WTC11 (cell line): ENCODE measurements at regions not wholly inside any gene's neighbourhood (a gene's known extent, or its start where the extent isn't known, plus 50 kb on each side); places are given as distances from the start of the nearest gene placed in this dataset.
"Not testable (repeated sequence)": the region's sequence is repeated elsewhere in the genome, so short reads cannot be mapped to it uniquely, and the experiment has no call there.

ENCODE experiments used
- ATAC-seq: fragments of 200-7000 bp; cut with Tn5 transposase; 2 replicates; pipeline ENCODE4 v1.10.0; 2021; ENCODE audit warnings: mild to moderate bottlenecking, moderate library complexity
- CTCF ChIA-PET: fragments of 300-600 bp; sonication (Branson Sonifier 250); formaldehyde crosslinking; loops from one replicate; lab custom pipeline; 2021; ENCODE audit warnings: antibody characterized with exemption; lab: Charles Lee
- POLR2A ChIA-PET: fragments of 350-600 bp; sonication (Branson Sonifier 250); formaldehyde crosslinking; loops from one replicate; lab custom pipeline; 2021; ENCODE audit warnings: antibody characterized with exemption; lab: Charles Lee
- DNase-seq: peaks from one replicate; pipeline ENCODE4 v3.0.0; 2021; ENCODE audit warnings: low spot score
- H3K27ac Mint-ChIP-seq: 2 replicates; pipeline ENCODE4 v1.8.0; 2021; ENCODE audit warnings: mixed read lengths
- H3K27me3 Mint-ChIP-seq: 2 replicates; pipeline ENCODE4 v1.8.0; 2021; ENCODE audit warnings: low read depth, mild to moderate bottlenecking, moderate library complexity, mixed read lengths
- H3K36me3 Mint-ChIP-seq: 2 replicates; pipeline ENCODE4 v1.8.0; 2021; ENCODE audit warnings: mixed read lengths
- H3K4me1 Mint-ChIP-seq: 2 replicates; pipeline ENCODE4 v1.8.0; 2022; ENCODE audit warnings: mixed read lengths
- H3K4me3 Mint-ChIP-seq: 2 replicates; pipeline ENCODE4 v1.8.0; 2021; ENCODE audit warnings: mild to moderate bottlenecking, moderate library complexity, mixed read lengths
- H3K9me3 Mint-ChIP-seq: 2 replicates; pipeline ENCODE4 v1.8.0; 2021; ENCODE audit warnings: mixed read lengths
- CREB1 ChIP-seq: sonication (generic); formaldehyde crosslinking; IDR thresholded peaks from 2 replicates; pipeline ENCODE4 v1.8.0; 2023; ENCODE audit warnings: mild to moderate bottlenecking, missing genetic modification reagents
- EMX1 ChIP-seq: fragments of 250-450 bp; sonication (Bioruptor Pico); IDR thresholded peaks from 2 replicates; pipeline ENCODE4 v1.8.0; 2021; ENCODE audit warnings: mild to moderate bottlenecking
- ESRRA ChIP-seq: sonication (generic); formaldehyde crosslinking; IDR thresholded peaks from 2 replicates; pipeline ENCODE4 v1.8.1; 2022; ENCODE audit warnings: mild to moderate bottlenecking, missing genetic modification reagents, borderline replicate concordance
- FOXP1 ChIP-seq: sonication (generic); formaldehyde crosslinking; IDR thresholded peaks from 2 replicates; pipeline ENCODE4 v1.8.0; 2022; ENCODE audit warnings: missing genetic modification reagents, mild to moderate bottlenecking, moderate library complexity, borderline replicate concordance
- GRHL2 ChIP-seq: fragments of 250-450 bp; sonication (Bioruptor Pico); IDR thresholded peaks from 2 replicates; pipeline ENCODE4 v1.8.0; 2022; ENCODE audit warnings: mild to moderate bottlenecking, moderate library complexity; ENCODE audit not compliant: insufficient replicate concordance, severe bottlenecking
- HMGA2 ChIP-seq: fragments of 250-450 bp; sonication (Bioruptor Pico); IDR thresholded peaks from 2 replicates; pipeline ENCODE4 v1.4.0; 2021; ENCODE audit warnings: mild to moderate bottlenecking, moderate library complexity
- NR2C2 ChIP-seq: sonication (generic); formaldehyde crosslinking; IDR thresholded peaks from 2 replicates; pipeline ENCODE4 v1.8.0; 2022; ENCODE audit warnings: mild to moderate bottlenecking, missing genetic modification reagents
- OVOL2 ChIP-seq: fragments of 250-450 bp; sonication (Bioruptor Pico); IDR thresholded peaks from 2 replicates; pipeline ENCODE4 v1.9.0; 2021; ENCODE audit warnings: mild to moderate bottlenecking, borderline replicate concordance
- SMAD3 ChIP-seq: sonication (generic); formaldehyde crosslinking; IDR thresholded peaks from 2 replicates; pipeline ENCODE4 v1.8.0; 2022; ENCODE audit warnings: missing genetic modification reagents, mild to moderate bottlenecking, borderline replicate concordance
- TEAD4 ChIP-seq: sonication (generic); formaldehyde crosslinking; IDR thresholded peaks from 2 replicates; pipeline ENCODE4 v1.8.0; 2022; ENCODE audit warnings: mild to moderate bottlenecking, missing genetic modification reagents
- ZNF263 ChIP-seq: sonication (generic); formaldehyde crosslinking; IDR thresholded peaks from 2 replicates; pipeline ENCODE4 v1.8.1; 2022; ENCODE audit warnings: low read depth, mild to moderate bottlenecking, moderate library complexity, missing genetic modification reagents
- ZNF396 ChIP-seq: fragments of 250-450 bp; sonication (Bioruptor Pico); IDR thresholded peaks from 2 replicates; pipeline ENCODE4 v1.8.0; 2021; ENCODE audit warnings: mild to moderate bottlenecking, moderate library complexity, borderline replicate concordance
- TF ChIP-seq, protein P1 (sequence below): sonication (generic); formaldehyde crosslinking; IDR thresholded peaks from 2 replicates; pipeline ENCODE4 v1.8.1; 2022; ENCODE audit warnings: missing genetic modification reagents, borderline replicate concordance
- TF ChIP-seq, protein P2 (sequence below): sonication (generic); formaldehyde crosslinking; IDR thresholded peaks from 2 replicates; pipeline ENCODE4 v1.8.0; 2022; ENCODE audit warnings: mild to moderate bottlenecking, missing genetic modification reagents
- TF ChIP-seq, protein P3 (sequence below): sonication (generic); formaldehyde crosslinking; conservative IDR thresholded peaks from 2 replicates; pipeline ENCODE4 v1.8.1; 2023; ENCODE audit warnings: mild to moderate bottlenecking, low read depth, missing genetic modification reagents, moderate library complexity
- TF ChIP-seq, protein P4 (sequence below): sonication (generic); formaldehyde crosslinking; IDR thresholded peaks from 2 replicates; pipeline ENCODE4 v1.8.0; 2022; ENCODE audit warnings: missing genetic modification reagents
- TF ChIP-seq, protein P5 (sequence below): sonication (generic); formaldehyde crosslinking; IDR thresholded peaks from 2 replicates; pipeline ENCODE4 v1.8.1; 2023; ENCODE audit warnings: mild to moderate bottlenecking, missing genetic modification reagents, moderate library complexity
- TF ChIP-seq, protein P6 (sequence below): sonication (generic); formaldehyde crosslinking; IDR thresholded peaks from 2 replicates; pipeline ENCODE4 v1.8.1; 2023; ENCODE audit warnings: mild to moderate bottlenecking, moderate library complexity, missing genetic modification reagents
- TF ChIP-seq, protein P7 (sequence below): sonication (generic); formaldehyde crosslinking; IDR thresholded peaks from 2 replicates; pipeline ENCODE4 v1.8.1; 2022; ENCODE audit warnings: mild to moderate bottlenecking, missing genetic modification reagents, moderate library complexity, borderline replicate concordance

DNA sequence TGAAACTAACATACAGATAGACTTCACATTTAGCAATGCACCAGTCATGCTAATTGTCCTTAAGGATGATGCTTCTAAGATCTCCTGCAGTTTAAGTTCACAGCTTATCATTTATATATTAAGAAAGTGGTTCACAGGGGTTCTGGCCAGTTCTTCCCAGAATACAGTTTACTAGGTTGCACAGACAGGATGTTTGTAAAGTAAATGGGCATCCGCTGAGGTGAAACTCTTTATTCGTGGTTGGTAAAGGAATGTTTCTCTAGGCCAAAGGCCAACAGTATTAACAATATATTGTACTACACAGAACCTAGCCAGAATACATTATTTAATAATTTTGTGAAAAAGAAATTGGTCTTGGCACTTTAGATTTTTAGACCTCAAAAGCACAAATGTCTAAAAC lies 1427.3 kb downstream of the CDH8 start:
- POLR2A ChIA-PET, result no interaction called here
- H3K9me3 Mint-ChIP-seq, result 0 out of 2 replicates have a peak, but pooled peaks cover 3% of the 10 kb centered on the region
- TF ChIP-seq CREB1 (CRISPR knock-in tag) (no peak), ZNF396 (no peak), FOXP1 (CRISPR knock-in tag) (no peak), EMX1 (CRISPR knock-in tag) (no peak), HMGA2 (CRISPR knock-in tag) (no peak), TEAD4 (CRISPR knock-in tag) (no peak), ZNF263 (CRISPR knock-in tag) (no peak), GRHL2 (CRISPR knock-in tag) (no peak), NR2C2 (CRISPR knock-in tag) (no peak)
- TF ChIP-seq, protein P1, sequence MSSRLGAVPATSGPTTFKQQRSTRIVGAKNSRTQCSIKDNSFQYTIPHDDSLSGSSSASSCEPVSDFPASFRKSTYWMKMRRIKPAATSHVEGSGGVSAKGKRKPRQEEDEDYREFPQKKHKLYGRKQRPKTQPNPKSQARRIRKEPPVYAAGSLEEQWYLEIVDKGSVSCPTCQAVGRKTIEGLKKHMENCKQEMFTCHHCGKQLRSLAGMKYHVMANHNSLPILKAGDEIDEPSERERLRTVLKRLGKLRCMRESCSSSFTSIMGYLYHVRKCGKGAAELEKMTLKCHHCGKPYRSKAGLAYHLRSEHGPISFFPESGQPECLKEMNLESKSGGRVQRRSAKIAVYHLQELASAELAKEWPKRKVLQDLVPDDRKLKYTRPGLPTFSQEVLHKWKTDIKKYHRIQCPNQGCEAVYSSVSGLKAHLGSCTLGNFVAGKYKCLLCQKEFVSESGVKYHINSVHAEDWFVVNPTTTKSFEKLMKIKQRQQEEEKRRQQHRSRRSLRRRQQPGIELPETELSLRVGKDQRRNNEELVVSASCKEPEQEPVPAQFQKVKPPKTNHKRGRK, result no peak
- TF ChIP-seq, protein P2, sequence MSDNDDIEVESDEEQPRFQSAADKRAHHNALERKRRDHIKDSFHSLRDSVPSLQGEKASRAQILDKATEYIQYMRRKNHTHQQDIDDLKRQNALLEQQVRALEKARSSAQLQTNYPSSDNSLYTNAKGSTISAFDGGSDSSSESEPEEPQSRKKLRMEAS (CRISPR knock-in tag), result no peak
- TF ChIP-seq, protein P3, sequence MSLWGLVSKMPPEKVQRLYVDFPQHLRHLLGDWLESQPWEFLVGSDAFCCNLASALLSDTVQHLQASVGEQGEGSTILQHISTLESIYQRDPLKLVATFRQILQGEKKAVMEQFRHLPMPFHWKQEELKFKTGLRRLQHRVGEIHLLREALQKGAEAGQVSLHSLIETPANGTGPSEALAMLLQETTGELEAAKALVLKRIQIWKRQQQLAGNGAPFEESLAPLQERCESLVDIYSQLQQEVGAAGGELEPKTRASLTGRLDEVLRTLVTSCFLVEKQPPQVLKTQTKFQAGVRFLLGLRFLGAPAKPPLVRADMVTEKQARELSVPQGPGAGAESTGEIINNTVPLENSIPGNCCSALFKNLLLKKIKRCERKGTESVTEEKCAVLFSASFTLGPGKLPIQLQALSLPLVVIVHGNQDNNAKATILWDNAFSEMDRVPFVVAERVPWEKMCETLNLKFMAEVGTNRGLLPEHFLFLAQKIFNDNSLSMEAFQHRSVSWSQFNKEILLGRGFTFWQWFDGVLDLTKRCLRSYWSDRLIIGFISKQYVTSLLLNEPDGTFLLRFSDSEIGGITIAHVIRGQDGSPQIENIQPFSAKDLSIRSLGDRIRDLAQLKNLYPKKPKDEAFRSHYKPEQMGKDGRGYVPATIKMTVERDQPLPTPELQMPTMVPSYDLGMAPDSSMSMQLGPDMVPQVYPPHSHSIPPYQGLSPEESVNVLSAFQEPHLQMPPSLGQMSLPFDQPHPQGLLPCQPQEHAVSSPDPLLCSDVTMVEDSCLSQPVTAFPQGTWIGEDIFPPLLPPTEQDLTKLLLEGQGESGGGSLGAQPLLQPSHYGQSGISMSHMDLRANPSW, result no peak
- TF ChIP-seq, protein P4, sequence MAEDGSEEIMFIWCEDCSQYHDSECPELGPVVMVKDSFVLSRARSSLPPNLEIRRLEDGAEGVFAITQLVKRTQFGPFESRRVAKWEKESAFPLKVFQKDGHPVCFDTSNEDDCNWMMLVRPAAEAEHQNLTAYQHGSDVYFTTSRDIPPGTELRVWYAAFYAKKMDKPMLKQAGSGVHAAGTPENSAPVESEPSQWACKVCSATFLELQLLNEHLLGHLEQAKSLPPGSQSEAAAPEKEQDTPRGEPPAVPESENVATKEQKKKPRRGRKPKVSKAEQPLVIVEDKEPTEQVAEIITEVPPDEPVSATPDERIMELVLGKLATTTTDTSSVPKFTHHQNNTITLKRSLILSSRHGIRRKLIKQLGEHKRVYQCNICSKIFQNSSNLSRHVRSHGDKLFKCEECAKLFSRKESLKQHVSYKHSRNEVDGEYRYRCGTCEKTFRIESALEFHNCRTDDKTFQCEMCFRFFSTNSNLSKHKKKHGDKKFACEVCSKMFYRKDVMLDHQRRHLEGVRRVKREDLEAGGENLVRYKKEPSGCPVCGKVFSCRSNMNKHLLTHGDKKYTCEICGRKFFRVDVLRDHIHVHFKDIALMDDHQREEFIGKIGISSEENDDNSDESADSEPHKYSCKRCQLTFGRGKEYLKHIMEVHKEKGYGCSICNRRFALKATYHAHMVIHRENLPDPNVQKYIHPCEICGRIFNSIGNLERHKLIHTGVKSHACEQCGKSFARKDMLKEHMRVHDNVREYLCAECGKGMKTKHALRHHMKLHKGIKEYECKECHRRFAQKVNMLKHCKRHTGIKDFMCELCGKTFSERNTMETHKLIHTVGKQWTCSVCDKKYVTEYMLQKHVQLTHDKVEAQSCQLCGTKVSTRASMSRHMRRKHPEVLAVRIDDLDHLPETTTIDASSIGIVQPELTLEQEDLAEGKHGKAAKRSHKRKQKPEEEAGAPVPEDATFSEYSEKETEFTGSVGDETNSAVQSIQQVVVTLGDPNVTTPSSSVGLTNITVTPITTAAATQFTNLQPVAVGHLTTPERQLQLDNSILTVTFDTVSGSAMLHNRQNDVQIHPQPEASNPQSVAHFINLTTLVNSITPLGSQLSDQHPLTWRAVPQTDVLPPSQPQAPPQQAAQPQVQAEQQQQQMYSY (CRISPR knock-in tag), result no peak
- TF ChIP-seq, protein P5, sequence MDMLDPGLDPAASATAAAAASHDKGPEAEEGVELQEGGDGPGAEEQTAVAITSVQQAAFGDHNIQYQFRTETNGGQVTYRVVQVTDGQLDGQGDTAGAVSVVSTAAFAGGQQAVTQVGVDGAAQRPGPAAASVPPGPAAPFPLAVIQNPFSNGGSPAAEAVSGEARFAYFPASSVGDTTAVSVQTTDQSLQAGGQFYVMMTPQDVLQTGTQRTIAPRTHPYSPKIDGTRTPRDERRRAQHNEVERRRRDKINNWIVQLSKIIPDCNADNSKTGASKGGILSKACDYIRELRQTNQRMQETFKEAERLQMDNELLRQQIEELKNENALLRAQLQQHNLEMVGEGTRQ (CRISPR knock-in tag), result no peak
- TF ChIP-seq, all 79 proteins: peak for 0
- Mint-ChIP-seq H3K4me3 (no peak overlapping the region), H3K27ac (no peak overlapping the region), H3K36me3 (no peaks in the 10 kb centered on the region), H3K27me3 (no peaks in the 10 kb centered on the region), H3K4me1 (peaks cover 10% of the 10 kb centered on the region)
- no peak for DNase-seq
- no peak for ATAC-seq
- CTCF ChIA-PET, result no interaction called here

DNA sequence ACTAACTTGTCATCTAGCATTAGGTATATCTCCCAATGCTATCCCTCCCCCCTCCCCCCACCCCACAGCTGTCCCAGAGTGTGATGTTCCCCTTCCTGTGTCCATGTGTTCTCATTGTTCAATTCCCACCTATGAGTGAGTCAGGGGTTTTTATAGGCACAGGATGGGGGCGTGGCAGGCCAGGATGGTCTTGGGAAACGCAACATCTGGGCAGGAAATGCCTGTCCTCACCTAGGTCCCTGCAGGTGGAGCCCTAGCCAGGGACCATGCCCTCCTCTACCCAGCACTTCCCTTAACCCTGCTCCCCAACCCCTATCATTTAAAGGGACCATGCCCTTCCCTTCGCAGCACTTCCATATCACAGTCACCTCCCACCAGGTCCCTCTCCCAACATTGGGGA lies 1430.6 kb downstream of the CDH8 start:
- H3K36me3 Mint-ChIP-seq, H3K27me3 Mint-ChIP-seq, H3K27ac Mint-ChIP-seq, H3K9me3 Mint-ChIP-seq, H3K4me3 Mint-ChIP-seq, CTCF ChIA-PET, POLR2A ChIA-PET: not testable (repeated sequence)
- DNase-seq, result peak; percentile 15
- peaks cover 10% of the 10 kb centered on the region for H3K4me1 Mint-ChIP-seq
- peak; percentile 47; the same call in 1 of the 2 replicates for ATAC-seq

DNA sequence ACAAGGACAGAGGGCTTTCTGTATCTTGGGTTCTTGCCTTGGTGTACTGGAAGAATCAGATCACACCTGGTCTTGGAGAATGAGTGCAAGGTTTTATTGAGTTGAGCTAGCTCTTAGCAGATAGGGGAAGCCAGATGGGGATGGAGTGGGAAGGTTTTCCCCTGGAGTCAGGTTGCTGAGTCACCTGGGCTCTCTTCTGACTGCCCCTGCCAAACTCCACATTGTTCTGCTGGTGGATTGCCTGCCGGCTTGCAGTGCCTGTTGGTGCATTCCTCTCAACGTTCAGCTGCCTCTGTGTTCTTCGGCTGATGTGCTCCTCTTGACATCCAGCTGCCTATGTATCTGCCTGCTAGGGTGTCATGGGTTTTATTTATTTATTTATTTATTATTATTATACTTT lies 1431.1 kb downstream of the CDH8 start:
- no peaks in the 10 kb centered on the region for H3K36me3 Mint-ChIP-seq
- ChIA-PET POLR2A (no interaction called here), CTCF (no interaction called here)
- no peak overlapping the region for H3K27ac Mint-ChIP-seq
- peak; percentile 67 for ATAC-seq
- H3K27me3 Mint-ChIP-seq, result no peaks in the 10 kb centered on the region
- H3K4me3 Mint-ChIP-seq, result no peak overlapping the region
- no peak for DNase-seq
- H3K4me1 Mint-ChIP-seq, result peaks cover 10% of the 10 kb centered on the region
- 0 out of 2 replicates have a peak, but pooled peaks cover 3% of the 10 kb centered on the region for H3K9me3 Mint-ChIP-seq
- TF ChIP-seq, protein P6, sequence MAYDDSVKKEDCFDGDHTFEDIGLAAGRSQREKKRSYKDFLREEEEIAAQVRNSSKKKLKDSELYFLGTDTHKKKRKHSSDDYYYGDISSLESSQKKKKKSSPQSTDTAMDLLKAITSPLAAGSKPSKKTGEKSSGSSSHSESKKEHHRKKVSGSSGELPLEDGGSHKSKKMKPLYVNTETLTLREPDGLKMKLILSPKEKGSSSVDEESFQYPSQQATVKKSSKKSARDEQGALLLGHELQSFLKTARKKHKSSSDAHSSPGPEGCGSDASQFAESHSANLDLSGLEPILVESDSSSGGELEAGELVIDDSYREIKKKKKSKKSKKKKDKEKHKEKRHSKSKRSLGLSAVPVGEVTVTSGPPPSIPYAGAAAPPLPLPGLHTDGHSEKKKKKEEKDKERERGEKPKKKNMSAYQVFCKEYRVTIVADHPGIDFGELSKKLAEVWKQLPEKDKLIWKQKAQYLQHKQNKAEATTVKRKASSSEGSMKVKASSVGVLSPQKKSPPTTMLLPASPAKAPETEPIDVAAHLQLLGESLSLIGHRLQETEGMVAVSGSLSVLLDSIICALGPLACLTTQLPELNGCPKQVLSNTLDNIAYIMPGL (CRISPR knock-in tag), result no peak
- TF ChIP-seq OVOL2 (CRISPR knock-in tag) (no peak), SMAD3 (CRISPR knock-in tag) (no peak), ESRRA (CRISPR knock-in tag) (no peak)
- TF ChIP-seq, protein P1, result no peak
- TF ChIP-seq, protein P7, sequence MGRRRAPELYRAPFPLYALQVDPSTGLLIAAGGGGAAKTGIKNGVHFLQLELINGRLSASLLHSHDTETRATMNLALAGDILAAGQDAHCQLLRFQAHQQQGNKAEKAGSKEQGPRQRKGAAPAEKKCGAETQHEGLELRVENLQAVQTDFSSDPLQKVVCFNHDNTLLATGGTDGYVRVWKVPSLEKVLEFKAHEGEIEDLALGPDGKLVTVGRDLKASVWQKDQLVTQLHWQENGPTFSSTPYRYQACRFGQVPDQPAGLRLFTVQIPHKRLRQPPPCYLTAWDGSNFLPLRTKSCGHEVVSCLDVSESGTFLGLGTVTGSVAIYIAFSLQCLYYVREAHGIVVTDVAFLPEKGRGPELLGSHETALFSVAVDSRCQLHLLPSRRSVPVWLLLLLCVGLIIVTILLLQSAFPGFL (CRISPR knock-in tag), result no peak
